WTC11 (cell line): ENCODE measurements at regions not wholly inside any gene's neighbourhood (a gene's known extent, or its start where the extent isn't known, plus 50 kb on each side); places are given as distances from the start of the nearest gene placed in this dataset.

Experiments
- ATAC-seq: fragments of 200-7000 bp; cut with Tn5 transposase; 2 replicates; pipeline ENCODE4 v1.10.0; 2021; ENCODE audit warnings: mild to moderate bottlenecking, moderate library complexity
- CTCF ChIA-PET: fragments of 300-600 bp; sonication (Branson Sonifier 250); formaldehyde crosslinking; loops from one replicate; lab custom pipeline; 2021; ENCODE audit warnings: antibody characterized with exemption; lab: Charles Lee
- POLR2A ChIA-PET: fragments of 350-600 bp; sonication (Branson Sonifier 250); formaldehyde crosslinking; loops from one replicate; lab custom pipeline; 2021; ENCODE audit warnings: antibody characterized with exemption; lab: Charles Lee
- DNase-seq: peaks from one replicate; pipeline ENCODE4 v3.0.0; 2021; ENCODE audit warnings: low spot score
- H3K27ac Mint-ChIP-seq: 2 replicates; pipeline ENCODE4 v1.8.0; 2021; ENCODE audit warnings: mixed read lengths
- H3K27me3 Mint-ChIP-seq: 2 replicates; pipeline ENCODE4 v1.8.0; 2021; ENCODE audit warnings: low read depth, mild to moderate bottlenecking, moderate library complexity, mixed read lengths
- H3K36me3 Mint-ChIP-seq: 2 replicates; pipeline ENCODE4 v1.8.0; 2021; ENCODE audit warnings: mixed read lengths
- H3K4me1 Mint-ChIP-seq: 2 replicates; pipeline ENCODE4 v1.8.0; 2022; ENCODE audit warnings: mixed read lengths
- H3K4me3 Mint-ChIP-seq: 2 replicates; pipeline ENCODE4 v1.8.0; 2021; ENCODE audit warnings: mild to moderate bottlenecking, moderate library complexity, mixed read lengths
- H3K9me3 Mint-ChIP-seq: 2 replicates; pipeline ENCODE4 v1.8.0; 2021; ENCODE audit warnings: mixed read lengths
- CDX4 ChIP-seq: fragments of 250-450 bp; sonication (Bioruptor Pico); IDR thresholded peaks from 2 replicates; pipeline ENCODE4 v1.9.0; 2021; ENCODE audit warnings: moderate library complexity, mild to moderate bottlenecking, inconsistent platforms, borderline replicate concordance
- GTF2I ChIP-seq: fragments of 250-450 bp; sonication (Bioruptor Pico); conservative IDR thresholded peaks from 2 replicates; pipeline ENCODE4 v1.4.0; 2021; ENCODE audit warnings: mild to moderate bottlenecking
- JUN ChIP-seq: sonication (generic); formaldehyde crosslinking; IDR thresholded peaks from 2 replicates; pipeline ENCODE4 v1.8.0; 2023; ENCODE audit warnings: mild to moderate bottlenecking, missing genetic modification reagents
- MYBL2 ChIP-seq: sonication (generic); formaldehyde crosslinking; IDR thresholded peaks from 2 replicates; pipeline ENCODE4 v1.8.1; 2023; ENCODE audit warnings: mild to moderate bottlenecking, moderate library complexity, missing genetic modification reagents
- NFATC4 ChIP-seq: fragments of 250-450 bp; sonication (Bioruptor Pico); IDR thresholded peaks from 2 replicates; pipeline ENCODE4 v1.9.0; 2021; ENCODE audit warnings: mild to moderate bottlenecking
- NFE2L1 ChIP-seq: sonication (generic); formaldehyde crosslinking; IDR thresholded peaks from 2 replicates; pipeline ENCODE4 v1.8.1; 2023; ENCODE audit warnings: missing genetic modification reagents
- OVOL2 ChIP-seq: fragments of 250-450 bp; sonication (Bioruptor Pico); IDR thresholded peaks from 2 replicates; pipeline ENCODE4 v1.9.0; 2021; ENCODE audit warnings: mild to moderate bottlenecking, borderline replicate concordance
- PREB ChIP-seq: sonication (generic); formaldehyde crosslinking; IDR thresholded peaks from 2 replicates; pipeline ENCODE4 v1.8.1; 2022; ENCODE audit warnings: mild to moderate bottlenecking, missing genetic modification reagents, moderate library complexity, borderline replicate concordance
- RELA ChIP-seq: sonication (generic); formaldehyde crosslinking; IDR thresholded peaks from 2 replicates; pipeline ENCODE4 v1.8.1; 2022; ENCODE audit warnings: missing genetic modification reagents, mild to moderate bottlenecking, borderline replicate concordance
- TP53 ChIP-seq: sonication (generic); formaldehyde crosslinking; IDR thresholded peaks from 2 replicates; pipeline ENCODE4 v1.8.1; 2023; ENCODE audit warnings: mild to moderate bottlenecking, missing genetic modification reagents
- ZNF121 ChIP-seq: sonication (generic); formaldehyde crosslinking; IDR thresholded peaks from 2 replicates; pipeline ENCODE4 v1.8.0; 2023; ENCODE audit warnings: missing genetic modification reagents
- ZNF532 ChIP-seq: fragments of 250-450 bp; sonication (Bioruptor Pico); IDR thresholded peaks from 2 replicates; pipeline ENCODE4 v1.9.0; 2021; ENCODE audit warnings: mild to moderate bottlenecking, borderline replicate concordance
- TF ChIP-seq, protein P1 (sequence below): fragments of 250-450 bp; sonication (Bioruptor Pico); conservative IDR thresholded peaks from 2 replicates; pipeline ENCODE4 v1.9.0; 2021; ENCODE audit warnings: mild to moderate bottlenecking
- TF ChIP-seq, protein P2 (sequence below): sonication (generic); formaldehyde crosslinking; conservative IDR thresholded peaks from 2 replicates; pipeline ENCODE4 v1.8.1; 2022; ENCODE audit warnings: mild to moderate bottlenecking, missing genetic modification reagents
- TF ChIP-seq, protein P3 (sequence below): sonication (generic); formaldehyde crosslinking; IDR thresholded peaks from 2 replicates; pipeline ENCODE4 v1.8.0; 2022; ENCODE audit warnings: mild to moderate bottlenecking, missing genetic modification reagents
- TF ChIP-seq, protein P4 (sequence below): sonication (generic); formaldehyde crosslinking; IDR thresholded peaks from 2 replicates; pipeline ENCODE4 v1.8.1; 2023; ENCODE audit warnings: mild to moderate bottlenecking, moderate library complexity, missing genetic modification reagents

DNA sequence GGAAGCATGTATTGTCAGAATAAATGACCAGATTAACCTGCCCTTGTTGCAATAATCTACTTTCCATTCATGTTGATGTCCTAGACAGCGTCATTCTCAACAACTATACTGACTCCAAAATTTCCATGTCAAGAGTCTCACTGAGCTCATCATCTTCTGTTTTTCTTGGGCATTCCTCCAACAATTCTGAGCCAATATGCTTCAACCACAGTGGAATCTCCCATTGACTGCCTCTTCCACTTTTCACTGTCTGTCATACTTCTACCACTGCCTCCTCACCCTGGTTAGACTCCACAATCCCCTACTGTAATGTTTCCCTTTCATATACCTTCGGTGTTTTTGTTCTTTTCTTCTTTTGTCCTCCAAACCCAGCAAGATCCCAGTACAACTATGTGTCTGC, 162.8 kb downstream of the TLE1 start:
- Mint-ChIP-seq H3K9me3 (no peaks in the 10 kb centered on the region), H3K4me1 (peaks cover 22% of the 10 kb centered on the region), H3K27ac (no peak overlapping the region), H3K36me3 (no peaks in the 10 kb centered on the region), H3K4me3 (no peak overlapping the region), H3K27me3 (no peaks in the 10 kb centered on the region)
- ChIA-PET POLR2A (interaction anchor here (0.6 kb wide), 1 partner anchor 75 kb away, joined by 3 read pairs; no protein-coding TSS in a partner anchor), CTCF (interaction anchor here (0.6 kb wide), 1 partner anchor 510 kb away, joined by 3 read pairs; no protein-coding TSS in a partner anchor)
- no peak for DNase-seq
- no peak for TF ChIP-seq NFE2L1 (CRISPR knock-in tag)
- no peak for TF ChIP-seq RELA
- no peak for TF ChIP-seq NFATC4 (CRISPR knock-in tag)
- TF ChIP-seq, protein P1, sequence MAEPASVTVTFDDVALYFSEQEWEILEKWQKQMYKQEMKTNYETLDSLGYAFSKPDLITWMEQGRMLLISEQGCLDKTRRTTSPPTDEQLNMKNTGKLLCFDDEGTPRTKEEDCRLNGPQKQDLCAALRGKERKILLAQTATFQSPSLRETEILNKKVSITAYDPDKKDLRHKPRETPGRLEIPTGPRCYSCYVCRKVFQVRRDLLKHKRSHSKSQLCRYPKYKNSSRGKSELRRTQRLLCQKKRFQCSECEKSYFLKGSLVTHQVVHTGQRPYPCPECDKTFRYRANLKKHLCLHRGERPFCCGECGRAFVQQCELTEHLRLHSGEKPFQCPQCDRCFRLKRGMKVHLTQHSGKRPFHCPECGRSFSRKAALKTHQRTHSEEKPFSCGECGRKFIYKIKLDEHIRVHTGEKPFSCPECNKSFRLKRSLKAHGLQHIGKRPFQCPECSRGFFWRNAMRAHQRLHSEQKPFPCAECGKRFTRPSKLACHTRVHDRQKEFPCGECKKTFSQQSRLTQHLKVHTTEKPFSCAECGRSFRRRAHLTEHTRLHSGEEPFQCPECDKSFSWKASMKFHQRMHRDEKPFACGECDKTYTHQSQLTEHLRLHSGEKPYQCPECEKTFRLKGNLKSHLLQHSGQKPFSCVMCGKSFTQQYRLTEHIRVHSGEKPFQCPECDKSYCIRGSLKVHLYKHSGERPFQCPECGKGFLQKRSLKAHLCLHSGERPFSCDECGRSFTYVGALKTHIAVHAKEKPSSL (CRISPR knock-in tag): no peak
- TF ChIP-seq, protein P2, sequence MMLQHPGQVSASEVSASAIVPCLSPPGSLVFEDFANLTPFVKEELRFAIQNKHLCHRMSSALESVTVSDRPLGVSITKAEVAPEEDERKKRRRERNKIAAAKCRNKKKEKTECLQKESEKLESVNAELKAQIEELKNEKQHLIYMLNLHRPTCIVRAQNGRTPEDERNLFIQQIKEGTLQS (CRISPR knock-in tag): no peak
- TF ChIP-seq GTF2I (CRISPR knock-in tag): no peak
- no peak for TF ChIP-seq MYBL2 (CRISPR knock-in tag)
- TF ChIP-seq OVOL2 (CRISPR knock-in tag): no peak
- no peak for TF ChIP-seq ZNF532 (CRISPR knock-in tag)
- TF ChIP-seq TP53: no peak
- TF ChIP-seq ZNF121 (CRISPR knock-in tag): no peak
- no peak for TF ChIP-seq PREB (CRISPR knock-in tag)
- TF ChIP-seq, protein P3, sequence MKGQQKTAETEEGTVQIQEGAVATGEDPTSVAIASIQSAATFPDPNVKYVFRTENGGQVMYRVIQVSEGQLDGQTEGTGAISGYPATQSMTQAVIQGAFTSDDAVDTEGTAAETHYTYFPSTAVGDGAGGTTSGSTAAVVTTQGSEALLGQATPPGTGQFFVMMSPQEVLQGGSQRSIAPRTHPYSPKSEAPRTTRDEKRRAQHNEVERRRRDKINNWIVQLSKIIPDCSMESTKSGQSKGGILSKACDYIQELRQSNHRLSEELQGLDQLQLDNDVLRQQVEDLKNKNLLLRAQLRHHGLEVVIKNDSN (CRISPR knock-in tag): no peak
- TF ChIP-seq, protein P4, sequence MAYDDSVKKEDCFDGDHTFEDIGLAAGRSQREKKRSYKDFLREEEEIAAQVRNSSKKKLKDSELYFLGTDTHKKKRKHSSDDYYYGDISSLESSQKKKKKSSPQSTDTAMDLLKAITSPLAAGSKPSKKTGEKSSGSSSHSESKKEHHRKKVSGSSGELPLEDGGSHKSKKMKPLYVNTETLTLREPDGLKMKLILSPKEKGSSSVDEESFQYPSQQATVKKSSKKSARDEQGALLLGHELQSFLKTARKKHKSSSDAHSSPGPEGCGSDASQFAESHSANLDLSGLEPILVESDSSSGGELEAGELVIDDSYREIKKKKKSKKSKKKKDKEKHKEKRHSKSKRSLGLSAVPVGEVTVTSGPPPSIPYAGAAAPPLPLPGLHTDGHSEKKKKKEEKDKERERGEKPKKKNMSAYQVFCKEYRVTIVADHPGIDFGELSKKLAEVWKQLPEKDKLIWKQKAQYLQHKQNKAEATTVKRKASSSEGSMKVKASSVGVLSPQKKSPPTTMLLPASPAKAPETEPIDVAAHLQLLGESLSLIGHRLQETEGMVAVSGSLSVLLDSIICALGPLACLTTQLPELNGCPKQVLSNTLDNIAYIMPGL (CRISPR knock-in tag): no peak
- no peak for TF ChIP-seq CDX4 (CRISPR knock-in tag)
- TF ChIP-seq JUN (CRISPR knock-in tag): no peak
- ATAC-seq: no peak
